ENCODE measurements at regions not wholly inside any gene's neighbourhood (a gene's known extent, or its start where the extent isn't known, plus 50 kb on each side); places are given as distances from the start of the nearest gene placed in this dataset.
A peak's percentile ranks its signal among the peaks of the same experiment; 100 is the strongest.

DNA sequence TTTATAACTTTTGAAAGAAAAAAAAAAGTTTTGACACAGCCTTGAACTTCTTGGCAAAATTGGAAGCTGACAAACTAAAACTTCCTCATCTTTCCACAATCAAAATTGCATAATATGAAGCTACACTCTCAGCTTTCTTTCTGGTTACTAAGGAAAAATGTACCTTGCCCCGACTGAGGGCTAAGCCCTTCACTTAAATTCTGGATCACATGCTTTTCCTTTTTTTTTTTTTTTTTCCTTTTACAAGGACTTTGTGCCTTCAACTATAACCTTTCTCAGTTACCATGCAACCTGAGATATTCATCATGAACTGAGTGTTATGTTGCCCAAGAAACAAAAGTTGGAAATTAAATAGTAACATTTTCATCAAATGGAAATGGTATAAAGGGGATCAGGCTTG lies 188.5 kb upstream of the CARD18 start:
- no peaks in the 10 kb centered on the region for H3K36me3 Mint-ChIP-seq
- no peaks in the 10 kb centered on the region for H3K27me3 Mint-ChIP-seq (ENCODE audit: low read depth)
- H3K9me3 Mint-ChIP-seq = peaks cover 21% of the 10 kb centered on the region
- H3K27ac Mint-ChIP-seq = no peak overlapping the region
- TF ChIP-seq CTCF (IDR thresholded peaks at IDR 0.05; ENCODE audit: unreplicated experiment) = no peak
- no peak overlapping the region for H3K4me3 Mint-ChIP-seq
- peaks cover 22% of the 10 kb centered on the region for H3K4me1 Mint-ChIP-seq
- no peak for DNase-seq (ENCODE audit: low spot score in 2 of 2, unreplicated experiment in 2 of 2)

DNA sequence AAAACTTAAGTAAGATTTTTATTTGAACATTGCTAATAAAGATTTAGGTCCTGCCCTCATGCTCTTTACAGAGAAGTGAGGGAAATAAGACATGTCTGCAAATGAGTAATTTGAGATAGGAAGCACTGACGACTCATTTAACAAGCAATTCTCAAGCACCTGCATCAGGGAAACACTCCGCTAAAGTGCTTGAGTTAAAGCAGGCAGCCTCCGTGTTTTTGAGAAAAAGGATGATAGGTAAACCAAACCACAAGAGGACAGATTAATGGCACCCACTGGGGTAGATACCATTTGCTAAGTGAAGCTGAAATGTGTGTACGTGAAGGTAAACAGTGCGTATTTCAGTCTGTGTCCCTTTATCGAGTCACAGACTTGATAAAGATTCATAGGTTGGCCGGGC lies 184.6 kb upstream of the CARD18 start:
- Mint-ChIP-seq H3K9me3 (peaks cover 11% of the 10 kb centered on the region), H3K36me3 (no peaks in the 10 kb centered on the region), H3K27ac (peak overlapping the region; percentile 56), H3K27me3 (ENCODE audit: low read depth) (no peaks in the 10 kb centered on the region), H3K4me1 (peaks cover 16% of the 10 kb centered on the region), H3K4me3 (no peak overlapping the region)
- DNase-seq (ENCODE audit: low spot score in 2 of 2, unreplicated experiment in 2 of 2) = no peak
- no peak for TF ChIP-seq CTCF (IDR thresholded peaks at IDR 0.05; ENCODE audit: unreplicated experiment)

DNA sequence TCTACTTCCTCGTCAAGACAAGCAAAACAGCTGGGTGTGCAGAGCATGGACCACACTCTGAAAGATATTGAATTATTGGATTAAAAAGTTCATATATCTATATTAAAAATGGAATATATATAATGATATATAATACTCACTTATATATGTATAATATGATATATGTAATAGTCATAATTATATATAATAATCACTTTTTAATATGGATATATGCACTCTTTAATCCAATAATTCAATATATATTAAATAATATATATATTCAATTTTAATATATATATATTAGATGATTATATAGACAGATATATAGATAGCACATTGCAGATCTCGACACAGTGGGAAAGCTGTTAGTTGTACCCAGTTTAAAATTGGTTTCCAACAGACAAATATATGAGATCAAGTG lies 182.1 kb upstream of the CARD18 start:
- TF ChIP-seq CTCF (IDR thresholded peaks at IDR 0.05; ENCODE audit: unreplicated experiment) = no peak
- no peak for DNase-seq (ENCODE audit: low spot score in 2 of 2, unreplicated experiment in 2 of 2)
- Mint-ChIP-seq H3K4me3 (no peak overlapping the region), H3K36me3 (no peaks in the 10 kb centered on the region), H3K27me3 (ENCODE audit: low read depth) (no peaks in the 10 kb centered on the region), H3K4me1 (peaks cover 10% of the 10 kb centered on the region), H3K9me3 (peaks cover 8% of the 10 kb centered on the region), H3K27ac (no peak overlapping the region)

- TF ChIP-seq CTCF (IDR thresholded peaks at IDR 0.05; ENCODE audit: unreplicated experiment) = no peak
- no peak for DNase-seq (ENCODE audit: low spot score in 2 of 2, unreplicated experiment in 2 of 2)
- Mint-ChIP-seq H3K27me3 (ENCODE audit: low read depth) (no peaks in the 10 kb centered on the region), H3K36me3 (no peaks in the 10 kb centered on the region), H3K4me1 (peaks cover 4% of the 10 kb centered on the region), H3K4me3 (no peak overlapping the region), H3K27ac (no peak overlapping the region), H3K9me3 (no peaks in the 10 kb centered on the region)
Measured at GRCh38 chr11:105315287-105315686, 175.7 kb upstream of the CARD18 start.

GRCh38 chr11:105312266-105312665 lies 172.7 kb upstream of the CARD18 start:
- no peak for DNase-seq (ENCODE audit: low spot score in 2 of 2, unreplicated experiment in 2 of 2)
- no peak overlapping the region for H3K4me3 Mint-ChIP-seq
- H3K27me3 Mint-ChIP-seq (ENCODE audit: low read depth) = no peaks in the 10 kb centered on the region
- no peaks in the 10 kb centered on the region for H3K9me3 Mint-ChIP-seq
- no peak for TF ChIP-seq CTCF (IDR thresholded peaks at IDR 0.05; ENCODE audit: unreplicated experiment)
- H3K36me3 Mint-ChIP-seq = no peaks in the 10 kb centered on the region
- peaks cover 4% of the 10 kb centered on the region for H3K4me1 Mint-ChIP-seq
- no peak overlapping the region for H3K27ac Mint-ChIP-seq

GRCh38 chr11:105298630-105299029 lies 159.1 kb upstream of the CARD18 start:
- Mint-ChIP-seq H3K4me3 (no peak overlapping the region), H3K27ac (peak overlapping the region; percentile 25), H3K4me1 (peaks cover 4% of the 10 kb centered on the region), H3K27me3 (ENCODE audit: low read depth) (no peaks in the 10 kb centered on the region), H3K36me3 (no peaks in the 10 kb centered on the region), H3K9me3 (peaks cover 15% of the 10 kb centered on the region)
- no peak for TF ChIP-seq CTCF (IDR thresholded peaks at IDR 0.05; ENCODE audit: unreplicated experiment)
- DNase-seq (ENCODE audit: low spot score in 2 of 2, unreplicated experiment in 2 of 2) = no peak
